HCT116 (cell line): ENCODE measurements at regions not wholly inside any gene's neighbourhood (a gene's known extent, or its start where the extent isn't known, plus 50 kb on each side); places are given as distances from the start of the nearest gene placed in this dataset.

ENCODE experiments used
- ATAC-seq: fragments of 200-7000 bp; cut with Tn5 transposase; 2 replicates; pipeline ENCODE4 v1.9.1; 2020; ENCODE audit warnings: mild to moderate bottlenecking, moderate library complexity
- BruUV-seq: library from RNA; stranded (reverse); fragments of 400-500 nt; replicated peaks from 2 replicates; lab custom pipeline; 2021; lab: Mats Ljungman, UMichigan
- CTCF ChIA-PET: fragments of 300-600 bp; sonication (Branson Sonifier 250); formaldehyde crosslinking; loops from one replicate; lab custom pipeline; 2021; ENCODE audit warnings: antibody characterized with exemption; lab: Charles Lee
- POLR2A ChIA-PET: fragments of 300-600, 350-600 bp; sonication (Branson Sonifier 250); formaldehyde crosslinking; loops from one replicate; lab custom pipeline; 2021; ENCODE audit warnings: antibody characterized with exemption; lab: Charles Lee
- RAD21 ChIA-PET, 2 experiments: fragments of 300-600 bp; sonication (Branson Sonifier 250); formaldehyde crosslinking; loops; one replicate each; lab custom pipeline; 2023; ENCODE audit warnings: low total read pairs in 2 of 2; ENCODE audit not compliant: uncharacterized antibody in 2 of 2, unreplicated experiment in 2 of 2, low non-redundant PET in 1 of 2; lab: Charles Lee
- DNase-seq: peaks from one replicate; pipeline ENCODE4 v3.0.0-alpha.2; 2010; ENCODE audit warnings: low read depth, low spot score
- H2AFZ ChIP-seq: fragments of 200-600 bp; shearing (Covaris generic), sonication (generic); 2 replicates; pipeline ENCODE4 v1.6.1; 2017; ENCODE audit warnings: low read depth, mixed run types, mixed read lengths, antibody characterized with exemption, low read length; ENCODE audit not compliant: poor library complexity, severe bottlenecking
- H3K27ac ChIP-seq: 2 replicates; pipeline ENCODE4 v1.5.1; 2012; ENCODE audit warnings: low read depth, low read length
- H3K27me3 ChIP-seq: fragments of 200-600 bp; sonication (generic); 2 replicates; pipeline ENCODE4 v1.6.1; 2016; ENCODE audit warnings: mixed run types, low read length, mixed read lengths; ENCODE audit not compliant: insufficient read depth
- H3K36me3 ChIP-seq, 2 experiments: fragments of 200-500 bp in 1 of 2; fragments of 200-600 bp in 1 of 2; sonication (Bioruptor generic) in 1 of 2; sonication (generic) in 1 of 2; 2 replicates each; pipeline versions ENCODE4 v1.5.1 to v1.6.1; 2014 to 2016; ENCODE audit warnings: low read length in 2 of 2, inconsistent platforms in 1 of 2, mixed read lengths in 1 of 2, mixed run types in 1 of 2; ENCODE audit not compliant: insufficient read depth in 2 of 2, control insufficient read depth in 1 of 2
- H3K4me1 ChIP-seq, 2 experiments: fragments of 200-600 bp in 1 of 2; sonication (generic) in 1 of 2; 2 replicates each; pipeline versions ENCODE4 v1.5.1 to v1.6.1; 2012 to 2017; ENCODE audit warnings: low read length in 2 of 2, inconsistent platforms in 1 of 2, mild to moderate bottlenecking in 1 of 2, mixed read lengths in 1 of 2, mixed run types in 1 of 2, moderate library complexity in 1 of 2; ENCODE audit not compliant: insufficient read depth in 2 of 2, control insufficient read depth in 1 of 2
- H3K4me2 ChIP-seq: fragments of 200-600 bp; sonication (generic); 2 replicates; pipeline ENCODE4 v1.6.1; 2017; ENCODE audit warnings: mixed run types, low read length, mixed read lengths
- H3K4me3 ChIP-seq, 2 experiments: fragments of 200-600 bp in 1 of 2; sonication (generic) in 1 of 2; replicated peaks in 1 of 2; 2 replicates each; pipeline ENCODE4 v1.5.1; 2011 to 2016; ENCODE audit warnings: low read length in 2 of 2, control low read depth in 1 of 2, low read depth in 1 of 2, mild to moderate bottlenecking in 1 of 2, mixed read lengths in 1 of 2, mixed run types in 1 of 2
- H3K79me2 ChIP-seq: fragments of 200-600 bp; sonication (generic); 2 replicates; pipeline ENCODE4 v1.6.1; 2017; ENCODE audit warnings: mild to moderate bottlenecking, mixed run types, low read length, moderate library complexity, mixed read lengths; ENCODE audit not compliant: insufficient read depth
- H3K9ac ChIP-seq: fragments of 200-600 bp; sonication (generic); 2 replicates; pipeline ENCODE4 v1.6.1; 2016; ENCODE audit warnings: low read length, mixed read lengths
- H3K9me2 ChIP-seq: fragments of 200-600 bp; sonication (generic), shearing (Covaris generic); 2 replicates; pipeline ENCODE4 v1.6.1; 2017; ENCODE audit warnings: mixed run types, mild to moderate bottlenecking, moderate library complexity; ENCODE audit not compliant: insufficient read depth
- H3K9me3 ChIP-seq, 2 experiments: fragments of 200-500 bp in 1 of 2; fragments of 200-600 bp in 1 of 2; sonication (Bioruptor generic) in 1 of 2; sonication (generic) in 1 of 2; 2 replicates each; pipeline ENCODE4 v1.6.1; 2014 to 2017; ENCODE audit warnings: low read length in 2 of 2, mixed read lengths in 2 of 2, inconsistent platforms in 1 of 2, low read depth in 1 of 2, mild to moderate bottlenecking in 1 of 2, mixed run types in 1 of 2, moderate library complexity in 1 of 2; ENCODE audit not compliant: control insufficient read depth in 1 of 2, insufficient read depth in 1 of 2
- H4K20me1 ChIP-seq: fragments of 200-600 bp; sonication (generic), shearing (Covaris generic); 2 replicates; pipeline ENCODE4 v1.6.1; 2017; ENCODE audit warnings: mixed run types, mild to moderate bottlenecking, moderate library complexity; ENCODE audit not compliant: insufficient read depth
- CEBPB ChIP-seq: IDR thresholded peaks from 2 replicates; pipeline ENCODE4 v1.6.1; 2012; ENCODE audit warnings: low read depth
- ELF1 ChIP-seq: IDR thresholded peaks from 2 replicates; pipeline ENCODE4 v1.6.1; 2012; ENCODE audit warnings: low read depth, borderline replicate concordance
- EZH2 ChIP-seq: fragments of 200-600 bp; sonication (generic); IDR thresholded peaks from 2 replicates; pipeline ENCODE4 v1.6.1; 2017; ENCODE audit warnings: antibody characterized with exemption, mixed run types
- EZH2phosphoT487 ChIP-seq: fragments of 200-600 bp; IDR thresholded peaks from 2 replicates; pipeline ENCODE4 v1.6.1; 2018; ENCODE audit warnings: antibody characterized with exemption, borderline replicate concordance
- FOSL1 ChIP-seq: IDR thresholded peaks from 2 replicates; pipeline ENCODE4 v1.6.1; 2012; ENCODE audit warnings: low read depth
- POLR2A ChIP-seq: IDR thresholded peaks from 2 replicates; pipeline ENCODE4 v1.7.0; 2011; ENCODE audit warnings: borderline replicate concordance; ENCODE audit not compliant: insufficient read depth, insufficient read length; ENCODE audit errors: extremely low read depth
- POLR2AphosphoS5 ChIP-seq: IDR thresholded peaks from 2 replicates; pipeline ENCODE4 v1.6.1; 2011; ENCODE audit warnings: mild to moderate bottlenecking, low read depth, low read length, moderate library complexity
- SIN3A ChIP-seq: IDR thresholded peaks from 2 replicates; pipeline ENCODE4 v1.6.1; 2012; ENCODE audit warnings: low read depth
- SRF ChIP-seq: IDR thresholded peaks from 2 replicates; pipeline ENCODE4 v1.6.1; 2012; ENCODE audit warnings: low read depth
- ZFX ChIP-seq: fragments of 450-650 bp; IDR thresholded peaks from 2 replicates; pipeline ENCODE4 v1.6.1; 2017
- ZNF274 ChIP-seq: fragments of 200-500 bp; sonication (Bioruptor generic); IDR thresholded peaks from 2 replicates; pipeline ENCODE4 v1.6.1; 2014; ENCODE audit warnings: mild to moderate bottlenecking, low read depth, low read length, inconsistent platforms
- intact Hi-C: fragments of 100-400 bp; cut with micrococcal nuclease; formaldehyde crosslinking; loops from 2 replicates; pipeline ENCODE4 v1.10.0; 2022
- TF ChIP-seq, protein P1 (sequence below): IDR thresholded peaks from 2 replicates; pipeline ENCODE4 v1.6.1; 2011; ENCODE audit warnings: mild to moderate bottlenecking, low read length, moderate library complexity; ENCODE audit not compliant: insufficient replicate concordance; ENCODE audit errors: extremely low read depth
- TF ChIP-seq, protein P2 (sequence below): IDR thresholded peaks from 2 replicates; pipeline ENCODE4 v1.6.1; 2012
- TF ChIP-seq, protein P3 (sequence below): IDR thresholded peaks from 2 replicates; pipeline ENCODE4 v1.6.1; 2012

DNA sequence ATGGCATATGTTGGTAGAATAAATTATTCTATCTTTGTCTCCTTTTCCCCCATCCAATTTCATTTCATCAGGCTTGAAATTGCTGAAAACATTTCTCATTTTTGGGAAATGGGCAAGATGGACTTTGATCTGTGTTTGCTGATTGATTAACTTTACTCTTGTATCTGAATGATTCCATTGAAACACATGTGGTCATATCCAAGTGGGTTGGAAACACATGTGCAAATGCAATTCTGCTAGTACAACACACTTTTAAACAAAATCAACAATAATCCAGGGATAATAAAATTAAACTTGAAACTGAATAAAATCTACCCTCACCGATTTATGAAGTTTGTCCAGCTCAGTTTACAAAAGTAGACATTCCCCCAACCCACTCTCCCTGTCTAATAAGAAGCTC, 96.9 kb downstream of the EPDR1 start:
- no peak overlapping the region for H3K9ac ChIP-seq
- DNase-seq = no peak
- H4K20me1 ChIP-seq = no peaks in the 10 kb centered on the region
- no peaks in the 10 kb centered on the region for H3K9me3 ChIP-seq
- no TSS peak for BruUV-seq
- H3K27me3 ChIP-seq = no peaks in the 10 kb centered on the region
- ATAC-seq = no peak
- H3K4me1 ChIP-seq = no peaks in the 10 kb centered on the region
- no peak overlapping the region for H3K27ac ChIP-seq
- H3K4me2 ChIP-seq = no peak overlapping the region
- no peaks in the 10 kb centered on the region for H3K9me2 ChIP-seq
- no peaks in the 10 kb centered on the region for H3K79me2 ChIP-seq
- no peak for TF ChIP-seq SRF
- RAD21 ChIA-PET = no interaction called here
- H3K36me3 ChIP-seq = no peaks in the 10 kb centered on the region
- CTCF ChIA-PET = no interaction called here
- H2AFZ ChIP-seq = no peak overlapping the region
- POLR2A ChIA-PET = no interaction called here
- intact Hi-C loops = no loop called here
- H3K4me3 ChIP-seq = no peak overlapping the region

DNA sequence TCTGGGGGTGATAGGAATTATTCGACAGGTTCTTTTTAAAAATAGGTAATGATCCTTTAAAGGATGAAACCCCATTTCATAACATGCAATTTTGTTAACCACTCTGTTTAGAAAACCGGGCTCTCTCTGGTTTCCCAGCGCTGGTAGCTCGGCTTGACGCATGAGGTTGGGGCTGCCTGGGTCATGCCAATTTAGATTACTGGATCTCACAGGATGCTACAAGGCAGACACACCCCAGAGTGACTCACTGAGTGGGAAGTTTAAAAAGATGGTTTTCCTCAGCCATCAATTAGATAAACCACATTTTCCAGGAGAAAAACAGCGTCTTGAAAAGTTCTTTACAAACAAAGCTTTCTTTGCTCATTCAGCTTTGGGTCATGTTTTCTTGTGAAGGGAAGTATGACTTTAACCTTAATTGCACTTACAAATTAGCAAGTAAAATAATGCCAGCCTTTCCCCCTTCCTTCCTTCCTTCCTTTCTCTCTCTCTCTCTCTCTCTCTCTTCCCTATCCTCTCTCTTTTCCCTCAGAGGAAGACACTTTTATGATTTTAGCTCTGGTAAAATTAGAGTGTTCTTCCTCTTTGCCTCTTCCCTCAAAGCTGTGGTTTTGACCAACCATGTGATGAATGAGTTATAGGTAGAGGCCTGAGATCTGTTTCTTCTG, 99.8 kb downstream of the EPDR1 start:
- no peaks in the 10 kb centered on the region for H3K9me2 ChIP-seq
- CTCF ChIA-PET = no interaction called here
- no peaks in the 10 kb centered on the region for H4K20me1 ChIP-seq
- H3K4me2 ChIP-seq = no peak overlapping the region
- TF ChIP-seq SIN3A = no peak
- no peak for TF ChIP-seq FOSL1
- TF ChIP-seq, protein P1, sequence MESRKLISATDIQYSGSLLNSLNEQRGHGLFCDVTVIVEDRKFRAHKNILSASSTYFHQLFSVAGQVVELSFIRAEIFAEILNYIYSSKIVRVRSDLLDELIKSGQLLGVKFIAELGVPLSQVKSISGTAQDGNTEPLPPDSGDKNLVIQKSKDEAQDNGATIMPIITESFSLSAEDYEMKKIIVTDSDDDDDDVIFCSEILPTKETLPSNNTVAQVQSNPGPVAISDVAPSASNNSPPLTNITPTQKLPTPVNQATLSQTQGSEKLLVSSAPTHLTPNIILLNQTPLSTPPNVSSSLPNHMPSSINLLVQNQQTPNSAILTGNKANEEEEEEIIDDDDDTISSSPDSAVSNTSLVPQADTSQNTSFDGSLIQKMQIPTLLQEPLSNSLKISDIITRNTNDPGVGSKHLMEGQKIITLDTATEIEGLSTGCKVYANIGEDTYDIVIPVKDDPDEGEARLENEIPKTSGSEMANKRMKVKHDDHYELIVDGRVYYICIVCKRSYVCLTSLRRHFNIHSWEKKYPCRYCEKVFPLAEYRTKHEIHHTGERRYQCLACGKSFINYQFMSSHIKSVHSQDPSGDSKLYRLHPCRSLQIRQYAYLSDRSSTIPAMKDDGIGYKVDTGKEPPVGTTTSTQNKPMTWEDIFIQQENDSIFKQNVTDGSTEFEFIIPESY = no peak
- no peak for TF ChIP-seq ZNF274
- TF ChIP-seq EZH2 = no peak
- no peak for TF ChIP-seq CEBPB
- no peak for TF ChIP-seq POLR2AphosphoS5
- TF ChIP-seq, protein P2, sequence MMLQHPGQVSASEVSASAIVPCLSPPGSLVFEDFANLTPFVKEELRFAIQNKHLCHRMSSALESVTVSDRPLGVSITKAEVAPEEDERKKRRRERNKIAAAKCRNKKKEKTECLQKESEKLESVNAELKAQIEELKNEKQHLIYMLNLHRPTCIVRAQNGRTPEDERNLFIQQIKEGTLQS = no peak
- TF ChIP-seq POLR2A = no peak
- no peak for TF ChIP-seq SRF
- no peak for TF ChIP-seq ELF1
- no peak for TF ChIP-seq ZFX
- TF ChIP-seq EZH2phosphoT487 = no peak
- TF ChIP-seq, protein P3, sequence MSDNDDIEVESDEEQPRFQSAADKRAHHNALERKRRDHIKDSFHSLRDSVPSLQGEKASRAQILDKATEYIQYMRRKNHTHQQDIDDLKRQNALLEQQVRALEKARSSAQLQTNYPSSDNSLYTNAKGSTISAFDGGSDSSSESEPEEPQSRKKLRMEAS = no peak
- TF ChIP-seq, all 23 proteins: peak for 0
- H3K9me3 ChIP-seq = no peaks in the 10 kb centered on the region
- DNase-seq (no peak), ATAC-seq (no peak)
- H3K4me1 ChIP-seq = no peaks in the 10 kb centered on the region
- H3K9ac ChIP-seq = no peak overlapping the region
- no peaks in the 10 kb centered on the region for H3K27me3 ChIP-seq
- H3K79me2 ChIP-seq = no peaks in the 10 kb centered on the region
- no peak overlapping the region for H3K27ac ChIP-seq
- ChIA-PET RAD21 (no interaction called here), POLR2A (no interaction called here)
- no TSS peak for BruUV-seq
- intact Hi-C loops = no loop called here
- no peaks in the 10 kb centered on the region for H3K36me3 ChIP-seq
- H3K4me3 ChIP-seq = no peak overlapping the region
- no peak overlapping the region for H2AFZ ChIP-seq
